ENCODE measurements at regions not wholly inside any gene's neighbourhood (a gene's known extent, or its start where the extent isn't known, plus 50 kb on each side); places are given as distances from the start of the nearest gene placed in this dataset.

GRCh38 chr6:96721227-96721626 is 116.0 kb downstream of the GPR63 start:
- CTCF ChIA-PET = no interaction called here
- POLR2A ChIA-PET = no interaction called here
- no peak overlapping the region for H3K4me3 Mint-ChIP-seq

GRCh38 chr6:96716221-96716620 is 121.1 kb downstream of the GPR63 start:
- no peak for TF ChIP-seq TEAD4 (CRISPR knock-in tag; IDR thresholded peaks at IDR 0.05)
- no peak for TF ChIP-seq NR1H2 (CRISPR knock-in tag; IDR thresholded peaks at IDR 0.05)
- TF ChIP-seq USF1 (CRISPR knock-in tag; IDR thresholded peaks at IDR 0.05) = 0 out of 2 replicates have a peak, but pooled peaks have one; percentile 19
- peak; percentile 45; the same call in 1 of the 2 replicates for TF ChIP-seq USF2 (CRISPR knock-in tag; IDR thresholded peaks at IDR 0.05)
- H3K4me1 Mint-ChIP-seq = no peaks in the 10 kb centered on the region
- DNase-seq (ENCODE audit: low spot score) = no peak
- ChIA-PET CTCF (interaction anchor here (1.4 kb wide), 1 partner anchor 217 kb away, joined by 3 read pairs; no protein-coding TSS in a partner anchor), POLR2A (no interaction called here)
- H3K9me3 Mint-ChIP-seq = no peaks in the 10 kb centered on the region
- no peaks in the 10 kb centered on the region for H3K36me3 Mint-ChIP-seq
- no peak overlapping the region for H3K4me3 Mint-ChIP-seq
- no peaks in the 10 kb centered on the region for H3K27me3 Mint-ChIP-seq (ENCODE audit: low read depth)
- no peak overlapping the region for H3K27ac Mint-ChIP-seq
- peak; percentile 88 for ATAC-seq

More at GRCh38 chr6:96721227-96721626, 116.0 kb downstream of the GPR63 start:
- Mint-ChIP-seq H3K36me3 (no peaks in the 10 kb centered on the region), H3K9me3 (no peaks in the 10 kb centered on the region), H3K4me1 (no peaks in the 10 kb centered on the region), H3K27ac (no peak overlapping the region), H3K27me3 (ENCODE audit: low read depth) (no peaks in the 10 kb centered on the region)
- no peak for ATAC-seq
- TF ChIP-seq MXD4 (CRISPR knock-in tag; IDR thresholded peaks at IDR 0.05; ENCODE audit: borderline replicate concordance) (no peak), CREB1 (CRISPR knock-in tag; IDR thresholded peaks at IDR 0.05) (no peak), MAX (CRISPR knock-in tag; IDR thresholded peaks at IDR 0.05) (no peak), ZNF396 (CRISPR knock-in tag; IDR thresholded peaks at IDR 0.05; ENCODE audit: borderline replicate concordance) (no peak), TP53 (CRISPR knock-in tag; IDR thresholded peaks at IDR 0.05) (no peak), KAT7 (CRISPR knock-in tag; IDR thresholded peaks at IDR 0.05; ENCODE audit: borderline replicate concordance) (no peak), ZNF219 (CRISPR knock-in tag; IDR thresholded peaks at IDR 0.05; ENCODE audit: borderline replicate concordance) (no peak), ZBTB21 (CRISPR knock-in tag; IDR thresholded peaks at IDR 0.05; ENCODE audit: borderline replicate concordance) (no peak)
- DNase-seq (ENCODE audit: low spot score) = no peak

- CTCF ChIA-PET = interaction anchor here (1.4 kb wide), 1 partner anchor 216 kb away, joined by 3 read pairs; no protein-coding TSS in a partner anchor
- TF ChIP-seq E2F1 (CRISPR knock-in tag; IDR thresholded peaks at IDR 0.05) = no peak
- TF ChIP-seq IRF1 (CRISPR knock-in tag; IDR thresholded peaks at IDR 0.05) = no peak
- TF ChIP-seq USF1 (CRISPR knock-in tag; IDR thresholded peaks at IDR 0.05) = no peak
- no peak for TF ChIP-seq MXD4 (CRISPR knock-in tag; IDR thresholded peaks at IDR 0.05; ENCODE audit: borderline replicate concordance)
- TF ChIP-seq ZMAT4 (CRISPR knock-in tag; IDR thresholded peaks at IDR 0.05) = no peak
- TF ChIP-seq ZNF317 (CRISPR knock-in tag; IDR thresholded peaks at IDR 0.05; ENCODE audit: borderline replicate concordance, low read depth) = no peak
- TF ChIP-seq ZBTB21 (CRISPR knock-in tag; IDR thresholded peaks at IDR 0.05; ENCODE audit: borderline replicate concordance) = no peak
- TF ChIP-seq ETV6 (CRISPR knock-in tag; IDR thresholded peaks at IDR 0.05) = no peak
- no peak for TF ChIP-seq NR3C1 (CRISPR knock-in tag; conservative IDR thresholded peaks at IDR 0.05; ENCODE audit: low read depth)
- no peak for TF ChIP-seq GRHL2 (CRISPR knock-in tag; IDR thresholded peaks at IDR 0.05; ENCODE audit: insufficient replicate concordance, severe bottlenecking)
- no peak for TF ChIP-seq ATF2 (CRISPR knock-in tag; IDR thresholded peaks at IDR 0.05; ENCODE audit: borderline replicate concordance, low read depth)
- Mint-ChIP-seq H3K4me3 (no peak overlapping the region), H3K4me1 (no peaks in the 10 kb centered on the region), H3K27me3 (ENCODE audit: low read depth) (no peaks in the 10 kb centered on the region), H3K36me3 (no peaks in the 10 kb centered on the region), H3K27ac (no peak overlapping the region), H3K9me3 (no peaks in the 10 kb centered on the region)
- DNase-seq (ENCODE audit: low spot score) = no peak
- no peak for ATAC-seq
- POLR2A ChIA-PET = no interaction called here
Measured at GRCh38 chr6:96715608-96716007, 121.7 kb downstream of the GPR63 start.

Measured in WTC11 (cell line).